IPS-15b (cell line): ENCODE measurements at regions not wholly inside any gene's neighbourhood (a gene's known extent, or its start where the extent isn't known, plus 50 kb on each side); places are given as distances from the start of the nearest gene placed in this dataset.
A peak's percentile ranks its signal among the peaks of the same experiment; 100 is the strongest.
"Not testable (repeated sequence)": the region's sequence is repeated elsewhere in the genome, so short reads cannot be mapped to it uniquely, and the experiment has no call there.

ENCODE experiments used
- H3K27me3 ChIP-seq: one replicate; pipeline ENCODE4 v1.6.1; 2013; ENCODE audit warnings: low read length; ENCODE audit not compliant: control insufficient read depth, insufficient read depth
- H3K36me3 ChIP-seq: one replicate; pipeline ENCODE4 v1.6.1; 2013; ENCODE audit warnings: low read length; ENCODE audit not compliant: control insufficient read depth, insufficient read depth
- H3K4me1 ChIP-seq: one replicate; pipeline ENCODE4 v1.6.1; 2013; ENCODE audit warnings: mild to moderate bottlenecking, low read length; ENCODE audit not compliant: control insufficient read depth, insufficient read depth
- H3K4me3 ChIP-seq: one replicate; pipeline ENCODE4 v1.5.1; 2013; ENCODE audit warnings: low read depth, low read length
- H3K9ac ChIP-seq: one replicate; pipeline ENCODE4 v1.6.1; 2013; ENCODE audit warnings: low read depth, mild to moderate bottlenecking, low read length
- H3K9me3 ChIP-seq: one replicate; pipeline ENCODE4 v1.6.1; 2013; ENCODE audit warnings: mild to moderate bottlenecking, low read length; ENCODE audit not compliant: control insufficient read depth, insufficient read depth

DNA sequence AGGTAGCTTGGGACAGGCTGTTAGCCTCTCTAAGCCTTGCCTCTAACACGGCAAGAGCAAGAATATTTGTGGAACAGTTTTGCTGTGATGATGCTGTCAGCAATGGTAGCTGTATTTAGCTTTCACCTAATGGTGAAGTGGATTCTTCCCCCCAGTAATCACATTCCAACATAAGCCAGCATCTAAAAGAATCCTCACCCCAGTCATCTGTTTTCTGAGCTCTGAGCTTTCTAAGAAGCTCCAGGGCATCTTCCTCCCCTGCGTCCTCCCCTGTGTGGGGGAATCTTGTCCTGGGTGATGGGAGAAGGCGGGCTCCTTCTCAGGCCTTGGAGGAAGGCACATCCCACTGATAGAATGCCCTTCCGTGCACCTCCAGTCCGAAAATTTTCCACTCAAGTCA lies 367.6 kb downstream of the BRD1 start:
- Histone ChIP-seq H3K36me3 (no peaks in the 10 kb centered on the region), H3K4me3 (no peak overlapping the region), H3K9ac (no peak overlapping the region), H3K27me3 (no peaks in the 10 kb centered on the region), H3K9me3 (no peaks in the 10 kb centered on the region), H3K4me1 (no peaks in the 10 kb centered on the region)

- Histone ChIP-seq H3K36me3 (no peaks in the 10 kb centered on the region), H3K9me3 (no peaks in the 10 kb centered on the region), H3K4me3 (no peak overlapping the region), H3K4me1 (no peaks in the 10 kb centered on the region), H3K9ac (no peak overlapping the region), H3K27me3 (no peaks in the 10 kb centered on the region)
These were observed 369.0 kb downstream of the BRD1 start for GRCh38 chr22:49458708-49459099.

- H3K36me3 ChIP-seq = no peaks in the 10 kb centered on the region
- no peak overlapping the region for H3K9ac ChIP-seq
- peaks cover 3% of the 10 kb centered on the region for H3K27me3 ChIP-seq
- H3K4me3 ChIP-seq = no peak overlapping the region
- H3K9me3 ChIP-seq = no peaks in the 10 kb centered on the region
- H3K4me1 ChIP-seq = no peaks in the 10 kb centered on the region
These were observed 369.5 kb downstream of the BRD1 start for GRCh38 chr22:49457946-49458707.

DNA sequence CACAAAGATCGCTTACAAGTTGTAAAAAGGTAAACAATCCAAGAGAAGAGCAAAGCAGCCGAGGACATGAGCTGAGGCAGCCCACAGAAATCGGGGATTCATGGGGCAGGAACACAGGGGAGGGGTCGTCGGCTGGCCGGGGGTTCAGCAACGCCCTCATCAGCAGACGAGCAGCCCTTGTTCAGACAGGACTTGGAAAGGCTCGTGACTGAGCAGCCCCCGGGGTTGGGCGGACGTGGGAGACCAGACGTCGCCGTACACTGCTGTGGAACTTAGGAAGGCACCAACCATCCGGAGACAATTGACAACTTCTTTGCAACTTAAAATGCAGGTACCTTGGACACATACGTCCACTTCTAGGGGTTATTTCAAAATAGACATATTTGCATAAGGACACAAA lies 370.5 kb downstream of the BRD1 start:
- Histone ChIP-seq H3K27me3 (peaks cover 6% of the 10 kb centered on the region), H3K36me3 (no peaks in the 10 kb centered on the region), H3K9me3 (no peaks in the 10 kb centered on the region), H3K9ac (no peak overlapping the region), H3K4me3 (no peak overlapping the region), H3K4me1 (no peaks in the 10 kb centered on the region)

GRCh38 chr22:49455595-49455994 lies 372.1 kb downstream of the BRD1 start:
- H3K36me3 ChIP-seq = no peaks in the 10 kb centered on the region
- H3K27me3 ChIP-seq = peaks cover 17% of the 10 kb centered on the region
- H3K9ac ChIP-seq = no peak overlapping the region
- no peak overlapping the region for H3K4me3 ChIP-seq
- H3K9me3 ChIP-seq = no peaks in the 10 kb centered on the region
- H3K4me1 ChIP-seq = peaks cover 5% of the 10 kb centered on the region

GRCh38 chr22:49454726-49455125 lies 372.9 kb downstream of the BRD1 start:
- Histone ChIP-seq H3K4me3 (no peak overlapping the region), H3K36me3 (no peaks in the 10 kb centered on the region), H3K27me3 (peaks cover 17% of the 10 kb centered on the region), H3K9ac (no peak overlapping the region), H3K4me1 (peaks cover 5% of the 10 kb centered on the region), H3K9me3 (no peaks in the 10 kb centered on the region)

- no peak overlapping the region for H3K9ac ChIP-seq
- H3K27me3 ChIP-seq = peaks cover 21% of the 10 kb centered on the region
- H3K4me1 ChIP-seq = peaks cover 9% of the 10 kb centered on the region
- H3K36me3 ChIP-seq = no peaks in the 10 kb centered on the region
- no peaks in the 10 kb centered on the region for H3K9me3 ChIP-seq
- H3K4me3 ChIP-seq = no peak overlapping the region
These were observed 373.9 kb downstream of the BRD1 start for GRCh38 chr22:49453771-49454170.

GRCh38 chr22:49453019-49453418 lies 374.7 kb downstream of the BRD1 start:
- not testable (repeated sequence) for H3K9me3 ChIP-seq, H3K4me1 ChIP-seq, H3K36me3 ChIP-seq, H3K9ac ChIP-seq, H3K4me3 ChIP-seq
- H3K27me3 ChIP-seq = peaks cover 26% of the 10 kb centered on the region

- Histone ChIP-seq H3K9me3 (no peaks in the 10 kb centered on the region), H3K4me3 (no peak overlapping the region), H3K27me3 (peaks cover 26% of the 10 kb centered on the region), H3K9ac (no peak overlapping the region), H3K36me3 (no peaks in the 10 kb centered on the region), H3K4me1 (peaks cover 10% of the 10 kb centered on the region)
These were observed 375.2 kb downstream of the BRD1 start for GRCh38 chr22:49452362-49452946.

DNA sequence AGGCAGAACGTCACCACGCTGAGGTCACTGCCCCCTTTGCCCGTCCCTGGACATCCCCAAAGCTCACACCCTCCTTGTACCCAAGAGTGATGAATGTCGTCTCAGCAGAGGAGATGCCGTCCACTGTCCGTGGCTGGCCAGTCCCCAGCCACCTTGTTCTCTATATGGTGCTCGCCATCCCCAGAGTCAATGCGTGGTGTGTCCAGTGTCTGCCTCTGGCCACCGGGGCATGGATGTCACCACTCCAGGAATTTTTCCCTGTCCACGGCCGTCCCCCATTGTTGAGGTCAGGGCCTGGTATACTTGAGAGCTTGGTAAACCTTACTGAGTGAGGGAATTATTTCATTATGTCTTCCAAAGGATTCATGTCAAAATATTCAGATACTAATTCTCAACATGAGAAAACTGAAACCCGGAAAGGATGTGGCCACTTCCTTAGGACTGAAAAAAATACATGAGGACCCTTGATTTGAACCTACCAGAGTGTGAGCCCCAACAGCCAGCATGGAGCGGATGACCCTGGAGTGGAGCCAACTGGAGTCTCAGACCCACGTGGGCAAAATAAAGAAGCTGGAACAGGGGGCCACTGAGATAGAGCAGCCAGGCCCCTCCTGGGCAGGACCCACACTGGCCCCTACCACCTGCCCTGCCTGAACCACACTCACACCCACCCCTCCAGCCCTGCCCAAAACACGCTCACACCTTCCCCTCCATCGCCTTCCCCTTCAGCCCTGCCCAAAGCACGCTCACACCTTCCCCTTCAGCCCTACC lies 376.4 kb downstream of the BRD1 start:
- H3K27me3 ChIP-seq = peaks cover 26% of the 10 kb centered on the region
- no peaks in the 10 kb centered on the region for H3K9me3 ChIP-seq
- H3K4me3 ChIP-seq = peak overlapping the region; percentile 31
- no peaks in the 10 kb centered on the region for H3K36me3 ChIP-seq
- peaks cover 10% of the 10 kb centered on the region for H3K4me1 ChIP-seq
- no peak overlapping the region for H3K9ac ChIP-seq

GRCh38 chr22:49450498-49450897 lies 377.2 kb downstream of the BRD1 start:
- H3K4me1 ChIP-seq = peaks cover 10% of the 10 kb centered on the region
- H3K9ac ChIP-seq = no peak overlapping the region
- H3K27me3 ChIP-seq = peaks cover 26% of the 10 kb centered on the region
- peak overlapping the region; percentile 31 for H3K4me3 ChIP-seq
- H3K9me3 ChIP-seq = no peaks in the 10 kb centered on the region
- no peaks in the 10 kb centered on the region for H3K36me3 ChIP-seq
